K562 (cell line): ENCODE measurements at regions not wholly inside any gene's neighbourhood (a gene's known extent, or its start where the extent isn't known, plus 50 kb on each side); places are given as distances from the start of the nearest gene placed in this dataset.

Experiments
- ATAC-seq: fragments of 200-7000 bp; cut with Tn5 transposase; 3 replicates; pipeline ENCODE4 v1.9.1; 2020; ENCODE audit warnings: moderate library complexity
- BruUV-seq: library from RNA; stranded (reverse); fragments of 400-500 nt; replicated peaks from 2 replicates; lab custom pipeline; 2021; lab: Mats Ljungman, UMichigan
- CTCF ChIA-PET: fragments of 300-600 bp; formaldehyde crosslinking; extraction: SDS; loops from one replicate; lab custom pipeline; 2021; ENCODE audit warnings: low intra/inter-chr PET ratio; lab: Yijun Ruan, JAX
- POLR2A ChIA-PET: fragments of 300-600, 350-650 bp; sonication (Branson Sonifier 250); formaldehyde crosslinking; extraction: SDS; loops from one replicate; lab custom pipeline; 2021; ENCODE audit warnings: antibody characterized with exemption, inconsistent platforms; lab: Yijun Ruan, JAX
- DNase-seq, 4 experiments: peaks; one replicate each; pipeline versions ENCODE4 v3.0.0 to v3.0.0-alpha.2; 2011 to 2018; ENCODE audit warnings: low spot score in 3 of 4, mixed read lengths in 3 of 4; ENCODE audit errors: extremely low read depth in 1 of 4
- FAIRE-seq: peaks from 2 replicates; lab custom pipeline; 2011; peaks lifted over from hg19 to GRCh38; lab: Jason Lieb, UNC
- H2AFZ ChIP-seq: 2 replicates; pipeline ENCODE4 v1.6.0; 2011; ENCODE audit warnings: low read depth, low read length, control low read depth, inconsistent platforms
- H3K27ac ChIP-seq: fragments of 200-600 bp; 3 replicates; pipeline ENCODE4 v1.8.0; 2011; ENCODE audit warnings: low read depth, mild to moderate bottlenecking, control low read depth, inconsistent platforms, low read length, moderate library complexity, mixed read lengths; ENCODE audit errors: extremely low read depth
- H3K27me3 ChIP-seq, 2 experiments: fragments of 300-600 bp in 1 of 2; 2 replicates in 1 of 2; 3 replicates in 1 of 2; pipeline versions ENCODE4 v1.6.0 to v1.8.0; 2011; ENCODE audit warnings: inconsistent platforms in 2 of 2, low read length in 2 of 2, mild to moderate bottlenecking in 1 of 2, mixed read lengths in 1 of 2, moderate library complexity in 1 of 2; ENCODE audit not compliant: control insufficient read depth in 2 of 2, insufficient read depth in 2 of 2
- H3K36me3 ChIP-seq: fragments of 300-600 bp; 3 replicates; pipeline ENCODE4 v1.8.0; 2011; ENCODE audit warnings: mild to moderate bottlenecking, low read length, inconsistent platforms; ENCODE audit not compliant: control insufficient read depth, insufficient read depth
- H3K4me1 ChIP-seq, 2 experiments: fragments of 200-600 bp in 1 of 2; replicated peaks in 1 of 2; 2 replicates in 1 of 2; 3 replicates in 1 of 2; pipeline versions ENCODE4 v1.5.1 to v1.8.0; 2011; ENCODE audit warnings: inconsistent platforms in 2 of 2, low read length in 2 of 2, mild to moderate bottlenecking in 1 of 2, mixed read lengths in 1 of 2, moderate library complexity in 1 of 2; ENCODE audit not compliant: control insufficient read depth in 2 of 2, insufficient read depth in 2 of 2
- H3K4me2 ChIP-seq: 2 replicates; pipeline ENCODE4 v1.6.1; 2011; ENCODE audit warnings: low read length, control low read depth, inconsistent platforms, mixed read lengths; ENCODE audit not compliant: insufficient read depth
- H3K4me3 ChIP-seq: fragments of 200-600 bp; sonication (generic), shearing (Covaris generic); 2 replicates; pipeline ENCODE4 v1.5.1; 2016; ENCODE audit warnings: control low read depth, inconsistent platforms
- H3K79me2 ChIP-seq: fragments of 200-600 bp; 3 replicates; pipeline ENCODE4 v1.8.0; 2011; ENCODE audit warnings: low read length, inconsistent platforms; ENCODE audit not compliant: control insufficient read depth, insufficient read depth
- H3K9ac ChIP-seq, 2 experiments: 2 replicates each; pipeline versions ENCODE4 v1.6.0 to v1.6.1; 2011; ENCODE audit warnings: low read depth in 2 of 2, low read length in 2 of 2, control low read depth in 1 of 2, inconsistent platforms in 1 of 2, mild to moderate bottlenecking in 1 of 2, mixed read lengths in 1 of 2; ENCODE audit not compliant: insufficient read depth in 1 of 2
- H3K9me1 ChIP-seq: one replicate; pipeline ENCODE4 v1.6.0; 2011; ENCODE audit warnings: inconsistent platforms, mild to moderate bottlenecking, low read length, moderate library complexity; ENCODE audit not compliant: control insufficient read depth, insufficient read depth
- H3K9me3 ChIP-seq: replicated peaks from 2 replicates; pipeline ENCODE4 v1.5.1; 2011; ENCODE audit warnings: low read depth, low read length, inconsistent platforms; ENCODE audit not compliant: control insufficient read depth, insufficient read depth
- H4K20me1 ChIP-seq: replicated peaks from 2 replicates; pipeline ENCODE4 v1.6.1; 2011; ENCODE audit warnings: low read length, inconsistent platforms, mixed read lengths; ENCODE audit not compliant: control insufficient read depth, insufficient read depth
- JUN ChIP-seq, 2 experiments: sonication (generic) in 1 of 2; formaldehyde crosslinking in 1 of 2; IDR thresholded peaks; 2 replicates each; pipeline versions ENCODE4 v1.6.1 to v1.8.0; 2012 to 2022; ENCODE audit warnings: borderline replicate concordance in 2 of 2, mild to moderate bottlenecking in 2 of 2, improper control_type of control experiment in 1 of 2, low read depth in 1 of 2, low read length in 1 of 2, missing genetic modification reagents in 1 of 2
- RAD51 ChIP-seq: fragments of 450-650 bp; IDR thresholded peaks from 2 replicates; pipeline ENCODE4 v1.7.1; 2016; ENCODE audit warnings: low read depth, mild to moderate bottlenecking, borderline replicate concordance
- TFE3 ChIP-seq: fragments of 450-650 bp; formaldehyde crosslinking; IDR thresholded peaks from 2 replicates; pipeline ENCODE4 v1.4.0; 2020; ENCODE audit warnings: mild to moderate bottlenecking, mixed read lengths
- WGBS: fragments of 100-300 bp; shearing (Covaris generic); methylation state at CpG from one replicate; pipeline ENCODE4 v1.1.6; 2016; ENCODE audit warnings: low coverage, mixed read lengths; ENCODE audit not compliant: insufficient coverage; ENCODE audit errors: missing lambda C conversion rate; 5-methylcytosine and 5-hydroxymethylcytosine counted together
- in situ Hi-C: fragments of 300-500 bp; cut with MboI; formaldehyde crosslinking; loops from 4 replicates; pipeline ENCODE4 v1.15.0; 2018; ENCODE audit warnings: inconsistent platforms, mixed read lengths
- intact Hi-C: fragments of 100-400 bp; cut with micrococcal nuclease; formaldehyde crosslinking; loops from 2 replicates; pipeline ENCODE4 v1.14.2; 2022

GRCh38 chr2:117693651-117694050 is 120.8 kb upstream of the DDX18 start:
- H4K20me1 ChIP-seq = no peaks in the 10 kb centered on the region
- POLR2A ChIA-PET = no interaction called here

More at GRCh38 chr2:117693651-117694050, 120.8 kb upstream of the DDX18 start:
- BruUV-seq = no TSS peak
- FAIRE-seq = no peak
- Histone ChIP-seq H3K9ac (no peak overlapping the region), H3K9me3 (no peaks in the 10 kb centered on the region), H3K9me1 (no peaks in the 10 kb centered on the region), H3K79me2 (no peaks in the 10 kb centered on the region), H2AFZ (no peak overlapping the region), H3K4me3 (no peak overlapping the region), H3K4me1 (no peaks in the 10 kb centered on the region), H3K4me2 (no peak overlapping the region), H3K27me3 (no peaks in the 10 kb centered on the region), H3K36me3 (no peaks in the 10 kb centered on the region), H3K27ac (no peak overlapping the region)
- intact Hi-C loops (no loop called here), in situ Hi-C loops (no loop called here)
- no peak for TF ChIP-seq JUN (IDR thresholded peaks at IDR 0.05; ENCODE audit: borderline replicate concordance, low read depth, low read length)
- no peak for TF ChIP-seq JUN (CRISPR knock-in tag; IDR thresholded peaks at IDR 0.05; ENCODE audit: borderline replicate concordance)
- 0 out of 2 replicates have a peak, but pooled peaks have one; percentile 36 for TF ChIP-seq RAD51
- TF ChIP-seq TFE3 = peak; percentile 86
- CTCF ChIA-PET = no interaction called here
- 3% methylated on average over 2 of the region's 2 CpGs for WGBS
- no peak for ATAC-seq
- no peak for DNase-seq
